ENCODE measurements at regions not wholly inside any gene's neighbourhood (a gene's known extent, or its start where the extent isn't known, plus 50 kb on each side); places are given as distances from the start of the nearest gene placed in this dataset.
A peak's percentile ranks its signal among the peaks of the same experiment; 100 is the strongest.
"Not testable (repeated sequence)": the region's sequence is repeated elsewhere in the genome, so short reads cannot be mapped to it uniquely, and the experiment has no call there.

DNA sequence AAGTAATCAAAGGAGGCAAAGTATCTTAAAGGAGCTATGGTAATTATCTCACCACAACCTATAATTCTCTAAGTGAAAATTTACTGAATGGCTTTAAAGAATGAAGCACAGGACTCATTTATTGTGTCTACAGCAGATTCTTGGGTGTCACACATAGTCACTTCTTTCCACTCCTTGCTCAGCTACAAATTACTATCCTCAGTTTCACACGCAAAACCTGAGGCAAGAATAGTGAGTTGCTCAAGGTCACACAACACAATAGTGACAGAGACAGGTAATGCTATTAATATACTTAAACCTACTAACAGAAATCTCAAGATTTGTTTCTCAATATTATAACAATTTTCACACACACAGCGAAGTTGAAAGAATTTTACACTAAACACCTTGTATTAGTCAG, 120.9 kb upstream of the STK32A start:
- H3K4me3 ChIP-seq: no peak overlapping the region
- no peaks in the 10 kb centered on the region for H3K79me2 ChIP-seq
- no peaks in the 10 kb centered on the region for H3K36me3 ChIP-seq (replicated peaks; ENCODE audit: insufficient read depth, low read depth)
- H3K9me2 ChIP-seq (replicated peaks; ENCODE audit: insufficient read depth): peaks cover 5% of the 10 kb centered on the region
- DNase-seq (ENCODE audit: low spot score): no peak
- TF ChIP-seq EZH2phosphoT487 (IDR thresholded peaks at IDR 0.05; ENCODE audit: low read depth, severe bottlenecking, unreplicated experiment) (no peak), EZH2 (IDR thresholded peaks at IDR 0.05; ENCODE audit: borderline replicate concordance) (no peak)
- TF ChIP-seq, protein P1, sequence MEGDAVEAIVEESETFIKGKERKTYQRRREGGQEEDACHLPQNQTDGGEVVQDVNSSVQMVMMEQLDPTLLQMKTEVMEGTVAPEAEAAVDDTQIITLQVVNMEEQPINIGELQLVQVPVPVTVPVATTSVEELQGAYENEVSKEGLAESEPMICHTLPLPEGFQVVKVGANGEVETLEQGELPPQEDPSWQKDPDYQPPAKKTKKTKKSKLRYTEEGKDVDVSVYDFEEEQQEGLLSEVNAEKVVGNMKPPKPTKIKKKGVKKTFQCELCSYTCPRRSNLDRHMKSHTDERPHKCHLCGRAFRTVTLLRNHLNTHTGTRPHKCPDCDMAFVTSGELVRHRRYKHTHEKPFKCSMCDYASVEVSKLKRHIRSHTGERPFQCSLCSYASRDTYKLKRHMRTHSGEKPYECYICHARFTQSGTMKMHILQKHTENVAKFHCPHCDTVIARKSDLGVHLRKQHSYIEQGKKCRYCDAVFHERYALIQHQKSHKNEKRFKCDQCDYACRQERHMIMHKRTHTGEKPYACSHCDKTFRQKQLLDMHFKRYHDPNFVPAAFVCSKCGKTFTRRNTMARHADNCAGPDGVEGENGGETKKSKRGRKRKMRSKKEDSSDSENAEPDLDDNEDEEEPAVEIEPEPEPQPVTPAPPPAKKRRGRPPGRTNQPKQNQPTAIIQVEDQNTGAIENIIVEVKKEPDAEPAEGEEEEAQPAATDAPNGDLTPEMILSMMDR (IDR thresholded peaks at IDR 0.05; ENCODE audit: poor library complexity): no peak
- WGBS (ENCODE audit: low lambda C conversion rate, missing lambda C conversion rate): 94% methylated on average over 2 of the region's 2 CpGs
- no peaks in the 10 kb centered on the region for H3K27me3 ChIP-seq
- no peaks in the 10 kb centered on the region for H3K4me1 ChIP-seq (ENCODE audit: insufficient read depth)
- H4K20me1 ChIP-seq (ENCODE audit: insufficient read depth, poor library complexity, severe bottlenecking): no peaks in the 10 kb centered on the region
- no peak overlapping the region for H3K27ac ChIP-seq
- H2AFZ ChIP-seq: no peak overlapping the region
- no peaks in the 10 kb centered on the region for H3K9me3 ChIP-seq (ENCODE audit: low read depth)
- H3K4me2 ChIP-seq: no peak overlapping the region

DNA sequence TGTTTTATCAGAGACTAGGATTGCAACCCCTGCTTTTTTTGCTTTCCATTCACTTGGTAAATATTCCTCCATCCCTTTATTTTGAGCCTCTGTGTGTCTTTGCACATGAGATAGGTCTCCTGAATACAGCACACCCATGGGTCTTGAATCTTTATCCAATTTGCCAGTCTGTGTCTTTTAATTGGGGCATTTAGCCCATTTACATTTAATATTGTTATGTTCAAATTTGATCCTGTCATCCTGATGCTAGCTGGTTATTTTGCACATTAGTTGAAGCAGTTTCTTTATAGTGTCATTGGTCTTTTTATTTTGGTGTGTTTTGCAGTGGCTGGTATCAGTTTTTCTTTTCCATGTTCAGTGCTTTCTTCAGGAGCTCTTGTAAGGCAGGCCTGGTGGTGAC, 95.1 kb upstream of the STK32A start:
- not testable (repeated sequence) for H3K79me2 ChIP-seq, H2AFZ ChIP-seq

DNA sequence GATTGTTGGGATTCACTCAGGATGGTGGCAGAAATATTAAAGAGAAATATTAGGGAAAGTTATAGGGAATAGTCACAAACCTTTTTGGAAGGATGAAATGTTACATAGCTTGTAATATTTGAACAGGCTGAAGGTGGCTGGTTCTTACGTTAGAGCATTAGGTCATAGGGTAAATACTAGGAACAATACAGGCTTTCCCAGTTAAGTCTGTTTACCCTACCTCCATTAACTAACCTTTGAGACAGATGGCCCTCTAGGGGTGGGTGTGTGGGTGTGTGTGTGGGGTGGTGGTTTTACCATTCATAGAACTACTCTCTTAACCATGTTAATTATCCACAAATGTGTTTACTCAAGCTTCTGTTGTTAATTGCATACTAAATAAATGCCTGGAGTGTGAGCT, 94.3 kb upstream of the STK32A start:
- 22% methylated on average over 1 of the region's 1 CpG for WGBS (ENCODE audit: low lambda C conversion rate, missing lambda C conversion rate)
- no peaks in the 10 kb centered on the region for H3K27me3 ChIP-seq
- no peak overlapping the region for H2AFZ ChIP-seq
- H3K27ac ChIP-seq: peak overlapping the region; percentile 64
- H3K36me3 ChIP-seq (replicated peaks; ENCODE audit: insufficient read depth, low read depth): no peaks in the 10 kb centered on the region
- no peaks in the 10 kb centered on the region for H4K20me1 ChIP-seq (ENCODE audit: insufficient read depth, poor library complexity, severe bottlenecking)
- H3K79me2 ChIP-seq: no peaks in the 10 kb centered on the region
- DNase-seq (ENCODE audit: low spot score): peak; percentile 32
- no peaks in the 10 kb centered on the region for H3K9me2 ChIP-seq (replicated peaks; ENCODE audit: insufficient read depth)
- H3K4me2 ChIP-seq: no peak overlapping the region
- TF ChIP-seq EZH2 (IDR thresholded peaks at IDR 0.05; ENCODE audit: borderline replicate concordance) (no peak), EZH2phosphoT487 (IDR thresholded peaks at IDR 0.05; ENCODE audit: low read depth, severe bottlenecking, unreplicated experiment) (no peak)
- TF ChIP-seq, protein P1 (IDR thresholded peaks at IDR 0.05; ENCODE audit: poor library complexity): no peak
- H3K9me3 ChIP-seq (ENCODE audit: low read depth): no peaks in the 10 kb centered on the region
- H3K4me1 ChIP-seq (ENCODE audit: insufficient read depth): peaks cover 7% of the 10 kb centered on the region
- no peak overlapping the region for H3K4me3 ChIP-seq

More for the DNA sequence above, 95.1 kb upstream of the STK32A start:
- H3K36me3 ChIP-seq (replicated peaks; ENCODE audit: insufficient read depth, low read depth); H3K4me2 ChIP-seq; H3K4me3 ChIP-seq; H4K20me1 ChIP-seq (ENCODE audit: insufficient read depth, poor library complexity, severe bottlenecking); H3K9me3 ChIP-seq (ENCODE audit: low read depth); H3K27me3 ChIP-seq; H3K4me1 ChIP-seq (ENCODE audit: insufficient read depth); DNase-seq (ENCODE audit: low spot score); H3K9me2 ChIP-seq (replicated peaks; ENCODE audit: insufficient read depth): not testable (repeated sequence)
- peak overlapping the region; percentile 64 for H3K27ac ChIP-seq

DNA sequence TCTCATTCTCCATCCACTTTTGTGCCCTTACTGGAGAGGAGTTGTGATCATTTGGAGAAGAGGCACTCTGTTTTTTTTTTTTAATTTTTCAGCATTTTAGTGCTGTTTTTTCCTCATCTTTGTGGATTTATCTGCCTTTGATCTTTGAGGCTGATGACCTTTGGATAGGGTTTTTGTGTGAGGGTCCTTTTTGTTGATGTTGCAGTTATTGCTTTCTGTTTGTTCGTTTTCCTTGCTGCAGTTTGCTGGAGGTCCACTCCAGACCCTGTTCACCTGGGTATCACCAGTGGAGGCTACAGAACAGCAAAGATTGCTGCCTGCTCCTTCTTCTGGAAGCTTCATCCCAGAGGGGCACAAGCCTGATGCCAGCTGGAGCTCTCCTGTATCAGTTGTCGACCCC, 93.2 kb upstream of the STK32A start:
- not testable (repeated sequence) for H2AFZ ChIP-seq; H3K4me1 ChIP-seq (ENCODE audit: insufficient read depth); H4K20me1 ChIP-seq (ENCODE audit: insufficient read depth, poor library complexity, severe bottlenecking); H3K9me3 ChIP-seq (ENCODE audit: low read depth); H3K27me3 ChIP-seq; H3K79me2 ChIP-seq; DNase-seq (ENCODE audit: low spot score); H3K36me3 ChIP-seq (replicated peaks; ENCODE audit: insufficient read depth, low read depth); H3K9me2 ChIP-seq (replicated peaks; ENCODE audit: insufficient read depth); H3K4me3 ChIP-seq; H3K4me2 ChIP-seq; H3K27ac ChIP-seq
- WGBS (ENCODE audit: low lambda C conversion rate, missing lambda C conversion rate): 66% methylated on average over 2 of the region's 2 CpGs

DNA sequence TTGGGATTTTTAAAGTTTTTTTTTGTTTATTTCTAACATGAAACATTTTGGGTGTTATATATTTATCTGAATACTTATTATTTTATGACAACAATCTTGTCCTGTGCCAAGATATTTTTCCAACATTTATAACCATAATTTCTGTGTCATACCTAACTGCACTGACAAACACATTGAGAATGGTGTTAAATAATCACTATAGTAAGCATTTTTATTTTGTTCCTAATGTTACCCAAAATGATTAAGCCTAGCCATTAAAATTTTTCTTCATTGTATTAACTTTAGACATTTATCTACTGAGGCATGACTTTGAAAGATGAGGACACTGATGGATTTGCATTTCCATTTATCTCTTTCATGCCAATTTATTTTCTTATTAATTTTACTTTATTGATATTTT, 91.6 kb upstream of the STK32A start:
- DNase-seq (ENCODE audit: low spot score): no peak
- Histone ChIP-seq H3K79me2 (no peaks in the 10 kb centered on the region), H4K20me1 (ENCODE audit: insufficient read depth, poor library complexity, severe bottlenecking) (no peaks in the 10 kb centered on the region), H3K27ac (no peak overlapping the region), H3K4me1 (ENCODE audit: insufficient read depth) (peaks cover 7% of the 10 kb centered on the region), H3K36me3 (replicated peaks; ENCODE audit: insufficient read depth, low read depth) (no peaks in the 10 kb centered on the region), H3K4me3 (no peak overlapping the region), H2AFZ (no peak overlapping the region), H3K9me2 (replicated peaks; ENCODE audit: insufficient read depth) (no peaks in the 10 kb centered on the region), H3K4me2 (no peak overlapping the region), H3K9me3 (ENCODE audit: low read depth) (no peaks in the 10 kb centered on the region), H3K27me3 (no peaks in the 10 kb centered on the region)
- TF ChIP-seq EZH2phosphoT487 (IDR thresholded peaks at IDR 0.05; ENCODE audit: low read depth, severe bottlenecking, unreplicated experiment): no peak
- TF ChIP-seq, protein P1 (IDR thresholded peaks at IDR 0.05; ENCODE audit: poor library complexity): no peak
- no peak for TF ChIP-seq EZH2 (IDR thresholded peaks at IDR 0.05; ENCODE audit: borderline replicate concordance)
